ENCODE measurements at regions not wholly inside any gene's neighbourhood (a gene's known extent, or its start where the extent isn't known, plus 50 kb on each side); places are given as distances from the start of the nearest gene placed in this dataset.

DNA sequence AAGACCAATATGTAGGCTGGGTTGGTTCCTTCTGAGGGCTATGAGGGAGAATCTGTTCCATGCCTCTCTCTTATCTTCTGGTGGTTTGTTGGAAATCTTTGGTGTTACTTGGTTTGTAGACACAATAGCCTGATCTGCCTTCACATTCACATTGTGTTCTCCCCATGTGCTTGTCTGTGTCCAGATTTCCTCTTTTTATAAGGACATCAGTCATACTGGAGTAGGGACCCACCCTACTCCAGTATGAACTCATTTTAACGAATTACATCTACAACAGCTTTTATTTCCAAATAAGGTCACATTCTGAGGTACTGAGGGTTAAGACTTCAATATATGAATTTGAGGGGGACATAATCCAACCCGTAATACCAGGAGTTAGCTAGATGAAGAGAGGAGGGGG is 75.9 kb downstream of the DISP1 start:
- WGBS (ENCODE audit: insufficient coverage, low coverage, missing lambda C conversion rate): 0% methylated on average over 2 of the region's 2 CpGs
- no peaks in the 10 kb centered on the region for H3K9me1 ChIP-seq (ENCODE audit: control insufficient read depth, insufficient read depth, low read length)
- H3K27me3 ChIP-seq (ENCODE audit: control insufficient read depth in 2 of 2, insufficient read depth in 2 of 2, low read length in 2 of 2): peaks cover 0 to 15% of the 10 kb centered on the region in 2 experiments; a peak in 2 of 5 replicates
- ATAC-seq (no peak), FAIRE-seq (no peak), DNase-seq (ENCODE audit: extremely low read depth in 1 of 4, low spot score in 3 of 4) (no peak)
- H3K27ac ChIP-seq (ENCODE audit: extremely low read depth, low read depth, low read length): no peak overlapping the region
- intact Hi-C loops (cut with micrococcal nuclease): no loop called here
- H3K79me2 ChIP-seq (ENCODE audit: control insufficient read depth, insufficient read depth, low read length): no peaks in the 10 kb centered on the region
- no peak overlapping the region for H2AFZ ChIP-seq (ENCODE audit: low read depth, low read length)
- BruUV-seq (replicated peaks): no TSS peak
- no peaks in the 10 kb centered on the region for H3K9me3 ChIP-seq (replicated peaks; ENCODE audit: control insufficient read depth, insufficient read depth, low read depth, low read length)
- ChIA-PET CTCF (ENCODE audit: low intra/inter-chr PET ratio) (no interaction called here), POLR2A (interaction anchor here (1.2 kb wide), 1 partner anchor 12 kb away, joined by 4 read pairs; no protein-coding TSS in a partner anchor)
- H3K4me3 ChIP-seq: no peak overlapping the region
- H4K20me1 ChIP-seq (replicated peaks; ENCODE audit: control insufficient read depth, insufficient read depth, low read length): no peaks in the 10 kb centered on the region
- no peak for TF ChIP-seq NFE2L1 (tag; IDR thresholded peaks at IDR 0.05; ENCODE audit: borderline replicate concordance, low read depth)
- no peak for TF ChIP-seq TGIF2 (CRISPR knock-in tag; IDR thresholded peaks at IDR 0.05)
- no peak for TF ChIP-seq BCLAF1 (IDR thresholded peaks at IDR 0.05; ENCODE audit: borderline replicate concordance in 1 of 2, control insufficient read depth in 1 of 2, low read depth in 2 of 2, low read length in 1 of 2)
- no peak for TF ChIP-seq TCF3 (CRISPR knock-in tag; IDR thresholded peaks at IDR 0.05)
- TF ChIP-seq RAD51 (IDR thresholded peaks at IDR 0.05; ENCODE audit: borderline replicate concordance, low read depth): no peak
- TF ChIP-seq ZNF77 (CRISPR knock-in tag; IDR thresholded peaks at IDR 0.05): no peak
- in situ Hi-C loops (cut with MboI): no loop called here
- H3K9ac ChIP-seq (ENCODE audit: insufficient read depth in 1 of 2, low read depth in 2 of 2, low read length in 2 of 2): no peak overlapping the region
- H3K36me3 ChIP-seq (ENCODE audit: control insufficient read depth, insufficient read depth, low read length): no peaks in the 10 kb centered on the region
- peaks cover 0 to 7% of the 10 kb centered on the region in 2 experiments; a peak in 1 of 5 replicates for H3K4me1 ChIP-seq (replicated peaks in 1 of 2; ENCODE audit: control insufficient read depth in 2 of 2, insufficient read depth in 2 of 2, low read length in 2 of 2)
- no peak overlapping the region for H3K4me2 ChIP-seq (ENCODE audit: insufficient read depth, low read length)
